Keratinocyte (primary cell): ENCODE measurements at regions not wholly inside any gene's neighbourhood (a gene's known extent, or its start where the extent isn't known, plus 50 kb on each side); places are given as distances from the start of the nearest gene placed in this dataset.

ENCODE experiments used
- DNase-seq: peaks from one replicate; pipeline ENCODE4 v3.0.0-alpha.2; 2011; ENCODE audit warnings: low read depth, missing footprints, low spot score
- FAIRE-seq: peaks from 2 replicates; lab custom pipeline; 2011; peaks lifted over from hg19 to GRCh38; lab: Jason Lieb, UNC
- H2AFZ ChIP-seq: 2 replicates; pipeline ENCODE4 v1.6.0; 2012; ENCODE audit warnings: low read length, control low read depth, inconsistent platforms; ENCODE audit not compliant: control insufficient read depth
- H3K27ac ChIP-seq: 2 replicates; pipeline ENCODE4 v1.5.1; 2011; ENCODE audit warnings: low read length; ENCODE audit not compliant: control insufficient read depth, insufficient read depth
- H3K27me3 ChIP-seq: 3 replicates; pipeline ENCODE4 v1.6.0; 2011; ENCODE audit warnings: low read length; ENCODE audit not compliant: control insufficient read depth, insufficient read depth; ENCODE audit errors: extremely low read depth
- H3K36me3 ChIP-seq, 2 experiments: 2 replicates in 1 of 2; 3 replicates in 1 of 2; pipeline ENCODE4 v1.5.1; 2011; ENCODE audit warnings: low read length in 2 of 2, mild to moderate bottlenecking in 1 of 2; ENCODE audit not compliant: control insufficient read depth in 2 of 2, insufficient read depth in 2 of 2; ENCODE audit errors: extremely low read depth in 1 of 2
- H3K4me1 ChIP-seq: 3 replicates; pipeline ENCODE4 v1.5.1; 2011; ENCODE audit warnings: low read length; ENCODE audit not compliant: control insufficient read depth, insufficient read depth; ENCODE audit errors: extremely low read depth
- H3K4me2 ChIP-seq: 3 replicates; pipeline ENCODE4 v1.6.0; 2011; ENCODE audit warnings: low read depth, low read length; ENCODE audit not compliant: control insufficient read depth, insufficient read depth; ENCODE audit errors: extremely low read depth
- H3K4me3 ChIP-seq, 3 experiments: fragments of 200-600 bp in 1 of 3; sonication (generic) in 1 of 3; 2 replicates in 2 of 3; 3 replicates in 1 of 3; pipeline ENCODE4 v1.5.1; 2011 to 2016; ENCODE audit warnings: low read length in 3 of 3, mild to moderate bottlenecking in 3 of 3, control low read depth in 2 of 3, inconsistent platforms in 1 of 3, low read depth in 1 of 3, mixed read lengths in 1 of 3, mixed run types in 1 of 3, moderate library complexity in 1 of 3; ENCODE audit not compliant: control insufficient read depth in 2 of 3, insufficient read depth in 2 of 3; ENCODE audit errors: extremely low read depth in 1 of 3
- H3K79me2 ChIP-seq: 2 replicates; pipeline ENCODE4 v1.6.0; 2012; ENCODE audit warnings: low read length; ENCODE audit not compliant: control insufficient read depth, insufficient read depth
- H3K9ac ChIP-seq: 3 replicates; pipeline ENCODE4 v1.6.0; 2011; ENCODE audit warnings: low read length; ENCODE audit not compliant: control insufficient read depth, insufficient read depth; ENCODE audit errors: extremely low read depth
- H3K9me1 ChIP-seq: 3 replicates; pipeline ENCODE4 v1.6.0; 2011; ENCODE audit warnings: low read length; ENCODE audit not compliant: control insufficient read depth, insufficient read depth; ENCODE audit errors: extremely low read depth
- H3K9me3 ChIP-seq: 2 replicates; pipeline ENCODE4 v1.5.1; 2012; ENCODE audit warnings: low read depth, low read length; ENCODE audit not compliant: control insufficient read depth
- H4K20me1 ChIP-seq: 3 replicates; pipeline ENCODE4 v1.6.0; 2011; ENCODE audit warnings: low read length; ENCODE audit not compliant: control insufficient read depth, insufficient read depth; ENCODE audit errors: extremely low read depth
- CTCF ChIP-seq, 3 experiments: IDR thresholded peaks in 1 of 3; conservative IDR thresholded peaks in 1 of 3; optimal IDR thresholded peaks in 1 of 3; 2 replicates in 2 of 3; 3 replicates in 1 of 3; pipeline versions ENCODE3 to v1.5.1; 2011; ENCODE audit warnings: low read length in 3 of 3, mild to moderate bottlenecking in 3 of 3, moderate library complexity in 2 of 3, control low read depth in 1 of 3, inconsistent platforms in 1 of 3; ENCODE audit not compliant: insufficient read depth in 2 of 3; ENCODE audit errors: extremely low read depth in 1 of 3
- EZH2 ChIP-seq: IDR thresholded peaks from one replicate; pipeline ENCODE4 v1.6.1; 2012; ENCODE audit warnings: inconsistent platforms, mild to moderate bottlenecking, low read length, moderate library complexity
- dilution Hi-C: fragments of 300-500 bp; cut with MboI; formaldehyde crosslinking; loops from one replicate; pipeline ENCODE4 v1.7.0; 2020; ENCODE audit warnings: low sequenced_read_pairs; ENCODE audit not compliant: extremely low pct_ligation_motif_present

GRCh38 chr5:60339691-60340201 is 360.2 kb downstream of the DEPDC1B start:
- Histone ChIP-seq H3K36me3 (no peaks in the 10 kb centered on the region), H3K27ac (no peak overlapping the region), H3K27me3 (no peaks in the 10 kb centered on the region), H2AFZ (no peak overlapping the region), H3K4me2 (no peak overlapping the region), H4K20me1 (no peaks in the 10 kb centered on the region), H3K4me3 (no peak overlapping the region), H3K9ac (no peak overlapping the region), H3K9me3 (no peaks in the 10 kb centered on the region), H3K9me1 (no peaks in the 10 kb centered on the region), H3K79me2 (no peaks in the 10 kb centered on the region), H3K4me1 (no peaks in the 10 kb centered on the region)
- TF ChIP-seq EZH2 (no peak), CTCF (optimal IDR thresholded peaks at IDR 0.05 in 1 of 3, IDR thresholded peaks at IDR 0.05 in 1 of 3, conservative IDR thresholded peaks at IDR 0.05 in 1 of 3; ENCODE audit: extremely low read depth in 1 of 3, insufficient read depth in 2 of 3, low read length in 3 of 3) (no peak)
- no peak for DNase-seq
- no peak for FAIRE-seq
- dilution Hi-C loops, result no loop called here

DNA sequence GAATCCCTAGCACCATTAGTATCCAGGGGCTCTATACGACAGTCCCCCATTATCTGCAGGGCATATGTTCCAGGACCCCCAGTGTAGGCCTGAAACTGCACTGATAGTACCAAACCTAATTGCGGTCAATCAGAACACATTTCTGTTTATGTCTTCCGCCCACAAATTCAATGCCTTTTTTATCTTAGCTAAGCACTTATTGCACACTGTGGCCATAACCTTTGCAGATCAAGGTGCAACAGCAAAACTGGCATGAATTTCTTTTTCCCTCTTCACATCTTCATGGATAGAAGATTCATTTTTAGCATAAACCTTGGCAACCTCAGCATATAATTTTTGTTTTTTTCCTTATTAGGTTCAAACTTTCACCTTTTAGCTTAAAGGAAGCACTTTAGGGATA is 361.1 kb downstream of the DEPDC1B start:
- Histone ChIP-seq H3K9ac (no peak overlapping the region), H2AFZ (no peak overlapping the region), H4K20me1 (no peaks in the 10 kb centered on the region), H3K9me1 (no peaks in the 10 kb centered on the region), H3K9me3 (no peaks in the 10 kb centered on the region), H3K79me2 (no peaks in the 10 kb centered on the region), H3K36me3 (no peaks in the 10 kb centered on the region), H3K27me3 (no peaks in the 10 kb centered on the region), H3K4me2 (no peak overlapping the region), H3K27ac (no peak overlapping the region), H3K4me1 (peaks cover 7% of the 10 kb centered on the region), H3K4me3 (no peak overlapping the region)
- DNase-seq (no peak), FAIRE-seq (no peak)
- dilution Hi-C loops, result no loop called here
- TF ChIP-seq CTCF (optimal IDR thresholded peaks at IDR 0.05 in 1 of 3, IDR thresholded peaks at IDR 0.05 in 1 of 3, conservative IDR thresholded peaks at IDR 0.05 in 1 of 3; ENCODE audit: extremely low read depth in 1 of 3, insufficient read depth in 2 of 3, low read length in 3 of 3) (no peak), EZH2 (no peak)
